HEK293 (cell line): ENCODE measurements at regions not wholly inside any gene's neighbourhood (a gene's known extent, or its start where the extent isn't known, plus 50 kb on each side); places are given as distances from the start of the nearest gene placed in this dataset.

ENCODE experiments used
- CTCF ChIA-PET: fragments of 350-600 bp; formaldehyde crosslinking; extraction: SDS; loops from one replicate; lab custom pipeline; 2021; ENCODE audit warnings: antibody characterized with exemption; lab: Yijun Ruan, JAX
- POLR2A ChIA-PET: fragments of 300-600 bp; formaldehyde crosslinking; extraction: SDS; loops from one replicate; lab custom pipeline; 2020; ENCODE audit warnings: antibody characterized with exemption, inconsistent platforms; lab: Yijun Ruan, JAX
- H3K27ac ChIP-seq: fragments of 200-500 bp; sonication (Bioruptor generic); 2 replicates; pipeline ENCODE4 v1.5.1; 2014; ENCODE audit warnings: low read depth, low read length, control low read depth, inconsistent platforms; ENCODE audit errors: extremely low read depth
- H3K36me3 ChIP-seq, 2 experiments: fragments of 200-500 bp in 1 of 2; sonication (Bioruptor generic) in 1 of 2; 1 replicate in 1 of 2; 2 replicates in 1 of 2; pipeline ENCODE4 v1.5.1; 2014 to 2017; ENCODE audit warnings: inconsistent platforms in 2 of 2, low read length in 2 of 2; ENCODE audit not compliant: control insufficient read depth in 2 of 2, insufficient read depth in 1 of 2
- H3K4me1 ChIP-seq: fragments of 200-500 bp; sonication (Bioruptor generic); 2 replicates; pipeline ENCODE4 v1.5.1; 2014; ENCODE audit warnings: mild to moderate bottlenecking, low read length, inconsistent platforms; ENCODE audit not compliant: control insufficient read depth, insufficient read depth
- H3K4me3 ChIP-seq: 2 replicates; pipeline ENCODE4 v1.5.1; 2011; ENCODE audit warnings: low read depth, mild to moderate bottlenecking, control low read depth, low read length, moderate library complexity
- H3K9me3 ChIP-seq: fragments of 200-500 bp; sonication (Bioruptor generic); 2 replicates; pipeline ENCODE4 v1.5.1; 2014; ENCODE audit warnings: low read depth, low read length, inconsistent platforms; ENCODE audit not compliant: control insufficient read depth, insufficient read depth
- GLI2 ChIP-seq: fragments of 450-650 bp; formaldehyde crosslinking; IDR thresholded peaks from 2 replicates; pipeline ENCODE4; 2017; ENCODE audit warnings: missing biosample characterization, missing genetic modification characterization, low read depth, borderline replicate concordance
- KLF10 ChIP-seq: fragments of 450-650 bp; IDR thresholded peaks from 2 replicates; pipeline ENCODE4 v1.5.1; 2018; ENCODE audit warnings: missing biosample characterization, mild to moderate bottlenecking, missing genetic modification characterization
- SCRT2 ChIP-seq: fragments of 450-650 bp; formaldehyde crosslinking; IDR thresholded peaks from 2 replicates; pipeline ENCODE4 v1.5.1; 2016; ENCODE audit warnings: missing biosample characterization, missing genetic modification characterization
- ZBTB11 ChIP-seq: fragments of 450-650 bp; formaldehyde crosslinking; conservative IDR thresholded peaks from 2 replicates; pipeline ENCODE4 v1.5.1; 2016; ENCODE audit warnings: low read depth, missing biosample characterization, missing genetic modification characterization
- ZBTB8A ChIP-seq: fragments of 450-650 bp; formaldehyde crosslinking; IDR thresholded peaks from 2 replicates; pipeline ENCODE4 v1.5.1; 2016; ENCODE audit warnings: missing biosample characterization, missing genetic modification characterization
- ZNF221 ChIP-seq: fragments of 450-650 bp; formaldehyde crosslinking; IDR thresholded peaks from 2 replicates; pipeline ENCODE4 v1.5.1; 2017; ENCODE audit warnings: missing biosample characterization, missing genetic modification characterization, borderline replicate concordance
- ZNF26 ChIP-seq: fragments of 450-650 bp; formaldehyde crosslinking; IDR thresholded peaks from 2 replicates; pipeline ENCODE4 v1.5.1; 2016; ENCODE audit warnings: missing biosample characterization, missing genetic modification characterization
- ZNF354C ChIP-seq: fragments of 450-650 bp; formaldehyde crosslinking; IDR thresholded peaks from 2 replicates; pipeline ENCODE4 v1.5.1; 2016; ENCODE audit warnings: missing biosample characterization, missing genetic modification characterization, low read depth, borderline replicate concordance
- ZNF37A ChIP-seq: fragments of 450-650 bp; IDR thresholded peaks from 2 replicates; pipeline ENCODE4 v1.5.1; 2018; ENCODE audit warnings: missing biosample characterization, missing genetic modification characterization
- ZNF423 ChIP-seq: fragments of 450-650 bp; formaldehyde crosslinking; IDR thresholded peaks from 2 replicates; pipeline ENCODE4 v1.5.1; 2016; ENCODE audit warnings: missing biosample characterization, missing genetic modification characterization
- ZNF501 ChIP-seq: fragments of 450-650 bp; formaldehyde crosslinking; IDR thresholded peaks from 2 replicates; pipeline ENCODE4 v1.5.1; 2016; ENCODE audit warnings: missing biosample characterization, missing genetic modification characterization
- ZNF555 ChIP-seq: fragments of 450-650 bp; formaldehyde crosslinking; conservative IDR thresholded peaks from 2 replicates; pipeline ENCODE4 v1.5.1; 2017; ENCODE audit warnings: missing biosample characterization, mild to moderate bottlenecking, missing genetic modification characterization, inconsistent platforms
- ZNF785 ChIP-seq: fragments of 450-650 bp; formaldehyde crosslinking; IDR thresholded peaks from 2 replicates; pipeline ENCODE4 v1.5.1; 2016; ENCODE audit warnings: missing biosample characterization, missing genetic modification characterization
- TF ChIP-seq, protein P1 (sequence below): fragments of 450-650 bp; formaldehyde crosslinking; IDR thresholded peaks from 2 replicates; pipeline ENCODE4 v1.5.1; 2017; ENCODE audit warnings: missing biosample characterization, missing genetic modification characterization
- TF ChIP-seq, protein P2 (sequence below): fragments of 450-650 bp; formaldehyde crosslinking; IDR thresholded peaks from 2 replicates; pipeline ENCODE4 v1.5.1; 2016; ENCODE audit warnings: missing biosample characterization, missing genetic modification characterization
- TF ChIP-seq, protein P3 (sequence below): fragments of 450-650 bp; formaldehyde crosslinking; IDR thresholded peaks from 2 replicates; pipeline ENCODE4 v1.5.1; 2016; ENCODE audit warnings: missing biosample characterization, missing genetic modification characterization

GRCh38 chr1:55428231-55428630 is 213.1 kb upstream of the USP24 start:
- ChIA-PET POLR2A (interaction anchor here (1.0 kb wide), 1 partner anchor 76 kb away, joined by 3 read pairs; no protein-coding TSS in a partner anchor), CTCF (interaction anchor here (1.2 to 1.6 kb wide), 3 partner anchors 19 to 52 kb away, joined by 3 to 4 read pairs (median 3); no protein-coding TSS in a partner anchor)
- H3K27ac ChIP-seq = no peak overlapping the region

GRCh38 chr1:55427606-55428005 is 212.4 kb upstream of the USP24 start:
- POLR2A ChIA-PET = no interaction called here
- no peak overlapping the region for H3K4me3 ChIP-seq
- no peaks in the 10 kb centered on the region for H3K36me3 ChIP-seq
- CTCF ChIA-PET = interaction anchor here (1.6 to 1.7 kb wide), 2 partner anchors 20 to 52 kb away, joined by 3 to 8 read pairs; no protein-coding TSS in a partner anchor
- no peak overlapping the region for H3K27ac ChIP-seq
- 0 out of 2 replicates have a peak, but pooled peaks cover 2% of the 10 kb centered on the region for H3K4me1 ChIP-seq
- no peaks in the 10 kb centered on the region for H3K9me3 ChIP-seq
- TF ChIP-seq, protein P1, sequence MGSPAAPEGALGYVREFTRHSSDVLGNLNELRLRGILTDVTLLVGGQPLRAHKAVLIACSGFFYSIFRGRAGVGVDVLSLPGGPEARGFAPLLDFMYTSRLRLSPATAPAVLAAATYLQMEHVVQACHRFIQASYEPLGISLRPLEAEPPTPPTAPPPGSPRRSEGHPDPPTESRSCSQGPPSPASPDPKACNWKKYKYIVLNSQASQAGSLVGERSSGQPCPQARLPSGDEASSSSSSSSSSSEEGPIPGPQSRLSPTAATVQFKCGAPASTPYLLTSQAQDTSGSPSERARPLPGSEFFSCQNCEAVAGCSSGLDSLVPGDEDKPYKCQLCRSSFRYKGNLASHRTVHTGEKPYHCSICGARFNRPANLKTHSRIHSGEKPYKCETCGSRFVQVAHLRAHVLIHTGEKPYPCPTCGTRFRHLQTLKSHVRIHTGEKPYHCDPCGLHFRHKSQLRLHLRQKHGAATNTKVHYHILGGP (tag by site-specific recombination) = no peak
- TF ChIP-seq, protein P2, sequence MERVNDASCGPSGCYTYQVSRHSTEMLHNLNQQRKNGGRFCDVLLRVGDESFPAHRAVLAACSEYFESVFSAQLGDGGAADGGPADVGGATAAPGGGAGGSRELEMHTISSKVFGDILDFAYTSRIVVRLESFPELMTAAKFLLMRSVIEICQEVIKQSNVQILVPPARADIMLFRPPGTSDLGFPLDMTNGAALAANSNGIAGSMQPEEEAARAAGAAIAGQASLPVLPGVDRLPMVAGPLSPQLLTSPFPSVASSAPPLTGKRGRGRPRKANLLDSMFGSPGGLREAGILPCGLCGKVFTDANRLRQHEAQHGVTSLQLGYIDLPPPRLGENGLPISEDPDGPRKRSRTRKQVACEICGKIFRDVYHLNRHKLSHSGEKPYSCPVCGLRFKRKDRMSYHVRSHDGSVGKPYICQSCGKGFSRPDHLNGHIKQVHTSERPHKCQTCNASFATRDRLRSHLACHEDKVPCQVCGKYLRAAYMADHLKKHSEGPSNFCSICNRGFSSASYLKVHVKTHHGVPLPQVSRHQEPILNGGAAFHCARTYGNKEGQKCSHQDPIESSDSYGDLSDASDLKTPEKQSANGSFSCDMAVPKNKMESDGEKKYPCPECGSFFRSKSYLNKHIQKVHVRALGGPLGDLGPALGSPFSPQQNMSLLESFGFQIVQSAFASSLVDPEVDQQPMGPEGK (tag by site-specific recombination) = no peak
- TF ChIP-seq ZBTB11 (tag by site-specific recombination) = no peak
- TF ChIP-seq ZBTB8A (tag by site-specific recombination) = no peak
- no peak for TF ChIP-seq ZNF555 (tag by site-specific recombination)
- no peak for TF ChIP-seq ZNF221 (tag by site-specific recombination)
- TF ChIP-seq ZNF785 (tag by site-specific recombination) = no peak
- no peak for TF ChIP-seq ZNF501 (tag by site-specific recombination)
- TF ChIP-seq SCRT2 = no peak

More at GRCh38 chr1:55428231-55428630, 213.1 kb upstream of the USP24 start:
- Histone ChIP-seq H3K9me3 (no peaks in the 10 kb centered on the region), H3K4me1 (0 out of 2 replicates have a peak, but pooled peaks cover 2% of the 10 kb centered on the region), H3K4me3 (no peak overlapping the region), H3K36me3 (no peaks in the 10 kb centered on the region)
- TF ChIP-seq, protein P3, sequence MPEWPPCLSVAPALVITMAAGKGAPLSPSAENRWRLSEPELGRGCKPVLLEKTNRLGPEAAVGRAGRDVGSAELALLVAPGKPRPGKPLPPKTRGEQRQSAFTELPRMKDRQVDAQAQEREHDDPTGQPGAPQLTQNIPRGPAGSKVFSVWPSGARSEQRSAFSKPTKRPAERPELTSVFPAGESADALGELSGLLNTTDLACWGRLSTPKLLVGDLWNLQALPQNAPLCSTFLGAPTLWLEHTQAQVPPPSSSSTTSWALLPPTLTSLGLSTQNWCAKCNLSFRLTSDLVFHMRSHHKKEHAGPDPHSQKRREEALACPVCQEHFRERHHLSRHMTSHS (tag by site-specific recombination) = no peak
- TF ChIP-seq ZNF26 (tag by site-specific recombination) (no peak), KLF10 (tag by site-specific recombination) (no peak), GLI2 (tag by site-specific recombination) (no peak), ZNF354C (tag by site-specific recombination) (no peak), ZBTB11 (tag by site-specific recombination) (no peak), ZNF37A (tag by site-specific recombination) (no peak), ZNF423 (tag by site-specific recombination) (no peak)
